WI38 (cell line): ENCODE measurements at regions not wholly inside any gene's neighbourhood (a gene's known extent, or its start where the extent isn't known, plus 50 kb on each side); places are given as distances from the start of the nearest gene placed in this dataset.

Source experiments
- H3K4me3 ChIP-seq: 2 replicates; pipeline ENCODE4 v1.5.1; 2011; ENCODE audit warnings: low read depth, mild to moderate bottlenecking, control low read depth, low read length
- TF ChIP-seq, protein P1 (sequence below): IDR thresholded peaks from 2 replicates; pipeline ENCODE4 v1.5.1; 2012; ENCODE audit warnings: low read depth, mild to moderate bottlenecking, control low read depth, low read length

DNA sequence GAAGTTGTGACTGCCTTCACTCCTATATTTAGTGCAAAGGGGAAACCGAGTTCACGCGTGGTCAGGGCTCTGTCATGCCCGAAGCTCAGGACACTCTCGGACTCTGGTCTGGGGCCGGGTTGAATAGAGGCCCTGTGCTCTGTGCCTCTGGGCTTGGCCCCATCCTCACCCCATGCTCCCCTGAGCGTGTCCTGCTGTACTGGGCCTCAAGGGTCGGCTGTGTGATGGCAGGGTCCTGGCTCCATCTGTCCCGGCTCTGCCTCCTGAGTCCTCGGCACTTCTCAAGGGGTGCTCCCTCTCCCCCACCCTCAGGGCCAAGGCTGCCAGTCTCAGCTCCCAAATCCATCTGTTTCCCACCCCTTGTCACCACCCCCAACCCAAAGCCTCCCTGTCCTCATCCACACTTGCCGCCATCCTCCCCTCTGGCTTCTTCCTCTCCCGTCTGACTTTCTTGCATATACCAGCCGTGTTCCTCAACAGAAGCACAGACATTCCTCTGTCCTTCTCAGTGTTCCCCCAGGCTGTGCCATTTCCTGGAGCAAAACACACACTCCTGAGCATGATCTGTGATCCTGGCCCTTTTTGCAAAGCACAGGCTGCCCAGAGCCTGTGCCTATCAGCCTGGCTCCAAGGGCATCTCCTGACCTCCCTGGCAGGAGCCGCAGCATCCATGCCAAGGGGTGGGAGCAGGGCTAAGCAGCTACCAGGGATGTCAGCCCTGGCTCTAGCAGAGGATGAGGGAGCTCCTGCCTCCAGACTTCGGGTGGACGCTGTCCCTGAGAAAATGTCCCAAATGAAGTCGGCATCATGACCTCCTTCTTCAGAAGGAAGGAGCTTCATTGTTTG lies 64.2 kb upstream of the OTOS start:
- TF ChIP-seq, protein P1, sequence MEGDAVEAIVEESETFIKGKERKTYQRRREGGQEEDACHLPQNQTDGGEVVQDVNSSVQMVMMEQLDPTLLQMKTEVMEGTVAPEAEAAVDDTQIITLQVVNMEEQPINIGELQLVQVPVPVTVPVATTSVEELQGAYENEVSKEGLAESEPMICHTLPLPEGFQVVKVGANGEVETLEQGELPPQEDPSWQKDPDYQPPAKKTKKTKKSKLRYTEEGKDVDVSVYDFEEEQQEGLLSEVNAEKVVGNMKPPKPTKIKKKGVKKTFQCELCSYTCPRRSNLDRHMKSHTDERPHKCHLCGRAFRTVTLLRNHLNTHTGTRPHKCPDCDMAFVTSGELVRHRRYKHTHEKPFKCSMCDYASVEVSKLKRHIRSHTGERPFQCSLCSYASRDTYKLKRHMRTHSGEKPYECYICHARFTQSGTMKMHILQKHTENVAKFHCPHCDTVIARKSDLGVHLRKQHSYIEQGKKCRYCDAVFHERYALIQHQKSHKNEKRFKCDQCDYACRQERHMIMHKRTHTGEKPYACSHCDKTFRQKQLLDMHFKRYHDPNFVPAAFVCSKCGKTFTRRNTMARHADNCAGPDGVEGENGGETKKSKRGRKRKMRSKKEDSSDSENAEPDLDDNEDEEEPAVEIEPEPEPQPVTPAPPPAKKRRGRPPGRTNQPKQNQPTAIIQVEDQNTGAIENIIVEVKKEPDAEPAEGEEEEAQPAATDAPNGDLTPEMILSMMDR = no peak
- no peak overlapping the region for H3K4me3 ChIP-seq

DNA sequence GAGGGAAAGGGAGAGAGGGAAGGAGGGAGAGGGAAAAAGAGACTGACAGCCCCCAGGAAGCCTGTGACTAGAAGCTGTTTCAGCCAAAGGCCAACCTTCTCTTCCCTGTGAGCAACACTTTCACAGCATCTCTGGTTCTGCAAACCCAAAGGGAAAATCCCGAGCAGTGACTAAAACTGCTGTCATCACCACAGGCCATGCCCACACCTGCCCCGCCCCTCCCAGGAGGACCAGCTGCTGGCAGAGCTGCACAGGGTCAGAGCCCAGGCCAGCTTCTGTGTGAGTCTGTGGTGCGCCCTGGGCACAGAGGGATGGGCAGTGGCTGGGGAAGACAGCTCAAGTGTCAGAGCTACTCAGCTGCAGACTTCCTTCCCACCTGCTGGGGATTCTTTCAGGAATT lies 64.9 kb upstream of the OTOS start:
- TF ChIP-seq, protein P1 = no peak

DNA sequence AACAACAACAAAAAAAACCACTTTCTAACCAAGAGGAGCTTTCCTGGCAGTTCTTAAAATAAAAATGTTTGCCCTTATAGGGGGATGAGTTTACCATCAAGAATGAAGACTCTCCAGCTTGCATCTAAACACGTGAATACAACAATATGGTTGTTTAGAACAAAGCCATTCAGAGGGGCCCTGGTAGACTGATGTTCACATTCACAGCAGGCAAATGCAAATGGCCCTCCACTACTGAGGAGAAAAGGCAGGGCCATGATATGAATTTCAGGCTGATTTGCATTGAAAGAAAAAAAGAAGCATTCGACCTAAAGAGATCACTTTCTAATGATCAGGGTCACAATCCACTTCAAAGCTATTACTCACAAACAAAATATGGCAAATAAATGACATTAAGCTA lies 65.3 kb upstream of the OTOS start:
- TF ChIP-seq, protein P1 = no peak
- no peak overlapping the region for H3K4me3 ChIP-seq

More for the DNA sequence above, 64.9 kb upstream of the OTOS start:
- H3K4me3 ChIP-seq = no peak overlapping the region

DNA sequence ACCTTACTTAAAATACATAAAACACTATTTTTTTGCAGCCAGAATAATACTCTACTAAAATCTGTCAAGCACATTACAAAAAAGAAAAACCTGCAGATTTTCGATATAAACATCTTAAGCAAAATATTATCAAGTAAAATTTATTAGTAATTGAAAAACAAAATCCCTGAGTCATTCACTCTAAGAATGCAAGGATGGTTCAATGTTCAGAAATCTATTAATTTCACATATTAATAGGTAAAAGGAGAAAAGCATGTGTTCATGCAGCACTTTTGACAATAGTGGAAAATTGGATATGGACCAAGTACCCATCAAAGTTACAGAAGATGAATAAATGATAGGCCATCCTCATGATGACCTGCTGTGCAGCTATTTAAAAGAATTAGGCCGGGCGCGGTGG lies 66.2 kb upstream of the OTOS start:
- TF ChIP-seq, protein P1 = no peak
- no peak overlapping the region for H3K4me3 ChIP-seq

DNA sequence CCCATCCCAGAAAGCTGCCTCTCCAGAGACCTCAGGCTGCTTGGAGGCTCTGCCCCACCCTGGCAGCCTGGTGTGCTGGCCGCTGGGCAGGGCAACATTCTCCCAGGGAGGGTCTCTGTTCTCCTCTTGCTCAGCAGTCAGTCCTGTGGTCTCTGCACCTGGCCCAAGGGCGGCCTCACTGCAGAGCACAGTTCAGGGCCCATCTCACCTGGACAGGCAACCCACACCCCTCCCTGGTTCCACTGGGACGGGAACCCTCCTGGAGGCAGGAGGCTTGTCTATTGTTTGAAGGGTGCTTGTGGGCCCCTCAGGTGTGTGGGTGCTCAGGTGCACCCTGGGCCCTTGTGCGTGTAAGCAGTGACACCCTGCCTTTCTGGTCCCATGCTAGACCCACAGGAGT lies 67.2 kb upstream of the OTOS start:
- no peak overlapping the region for H3K4me3 ChIP-seq
- TF ChIP-seq, protein P1 = no peak

DNA sequence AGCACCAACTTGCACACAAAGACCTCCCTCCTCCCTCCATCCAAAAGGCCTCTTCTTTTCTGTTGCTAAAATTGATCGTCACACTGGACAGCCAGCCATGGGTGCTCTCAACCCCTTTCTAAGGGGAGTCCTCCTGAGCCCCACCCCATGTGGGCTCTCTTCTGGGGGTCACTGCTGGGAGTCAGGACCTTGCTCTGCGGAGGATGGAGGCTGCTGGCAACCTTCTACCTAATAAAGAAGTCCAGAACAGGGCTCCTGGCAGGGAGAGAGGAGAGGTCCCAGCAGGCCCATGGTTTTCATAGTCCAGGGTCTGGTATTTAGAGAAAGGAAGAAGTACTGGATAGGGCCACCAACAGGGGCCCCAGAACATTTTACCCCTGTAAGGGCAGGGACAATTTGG lies 67.6 kb upstream of the OTOS start:
- TF ChIP-seq, protein P1 = no peak
- H3K4me3 ChIP-seq = no peak overlapping the region

DNA sequence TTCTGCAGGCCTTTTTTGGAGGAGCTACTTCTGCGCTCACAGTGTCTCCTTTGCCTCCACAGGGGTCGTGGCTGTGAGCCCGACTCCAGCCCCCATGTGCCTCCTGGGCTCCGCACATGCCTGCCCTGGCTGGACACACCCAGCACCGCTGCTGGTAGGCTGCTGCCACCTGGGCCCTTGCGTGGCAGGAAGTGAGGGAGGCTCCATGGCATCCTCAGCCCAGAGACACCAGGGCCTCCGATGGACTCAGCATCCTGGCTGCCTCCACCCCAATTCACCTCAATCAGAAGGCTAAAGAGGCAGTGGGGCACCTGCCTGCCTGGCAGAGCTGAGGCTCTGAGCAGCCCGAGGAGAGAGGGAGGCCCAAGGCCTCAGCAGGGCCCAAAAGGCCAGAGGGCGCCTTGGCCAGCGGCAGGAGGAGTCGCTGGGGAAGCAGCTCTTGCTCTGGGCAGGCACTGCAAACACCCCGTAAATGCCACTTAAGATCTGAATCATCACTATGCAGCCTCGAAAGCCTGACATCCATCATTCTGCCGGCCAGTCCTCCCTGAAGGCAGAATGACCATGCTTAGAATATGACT lies 68.3 kb upstream of the OTOS start:
- TF ChIP-seq, protein P1 = no peak
- H3K4me3 ChIP-seq = no peak overlapping the region
